HUES6 (cell line): ENCODE measurements at regions not wholly inside any gene's neighbourhood (a gene's known extent, or its start where the extent isn't known, plus 50 kb on each side); places are given as distances from the start of the nearest gene placed in this dataset.
"Not testable (repeated sequence)": the region's sequence is repeated elsewhere in the genome, so short reads cannot be mapped to it uniquely, and the experiment has no call there.

ENCODE experiments used
- H3K27ac ChIP-seq: 2 replicates; pipeline ENCODE4 v1.7.0; 2013; ENCODE audit warnings: low read depth, mild to moderate bottlenecking, low read length, inconsistent platforms
- H3K27me3 ChIP-seq: 2 replicates; pipeline ENCODE4 v1.6.1; 2013; ENCODE audit warnings: low read length; ENCODE audit not compliant: control insufficient read depth, insufficient read depth
- H3K36me3 ChIP-seq: 2 replicates; pipeline ENCODE4 v1.6.1; 2013; ENCODE audit warnings: low read length; ENCODE audit not compliant: control insufficient read depth, insufficient read depth
- H3K4me1 ChIP-seq: 2 replicates; pipeline ENCODE4 v1.6.1; 2013; ENCODE audit warnings: low read length; ENCODE audit not compliant: control insufficient read depth, insufficient read depth
- H3K4me3 ChIP-seq: 2 replicates; pipeline ENCODE4 v1.5.1; 2013; ENCODE audit warnings: low read depth, low read length
- H3K9ac ChIP-seq: one replicate; pipeline ENCODE4 v1.6.1; 2013; ENCODE audit warnings: mild to moderate bottlenecking, low read length
- H3K9me3 ChIP-seq: 2 replicates; pipeline ENCODE4 v1.6.1; 2013; ENCODE audit warnings: low read depth, low read length; ENCODE audit not compliant: control insufficient read depth, insufficient read depth

DNA sequence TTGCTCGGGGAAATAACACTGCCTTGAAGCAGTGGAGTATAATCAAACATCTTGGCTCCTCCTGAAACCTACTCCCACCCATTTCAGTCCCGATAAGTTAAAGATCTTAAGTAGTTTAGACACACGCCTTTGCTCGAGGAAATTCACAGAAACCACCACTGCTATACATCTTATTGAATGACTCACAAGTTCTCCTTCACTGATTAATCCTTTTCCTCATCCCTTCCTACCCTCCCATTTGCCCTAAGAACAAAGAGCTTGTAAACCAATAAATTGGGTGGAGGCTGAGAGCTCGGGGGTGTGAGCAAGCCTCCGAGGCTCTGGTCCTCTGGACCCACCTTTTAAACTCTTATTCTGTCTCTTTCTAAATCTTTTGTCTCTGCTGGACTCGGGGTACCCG, 86.5 kb downstream of the XCL2 start:
- H3K9ac ChIP-seq, H3K27ac ChIP-seq, H3K36me3 ChIP-seq, H3K4me1 ChIP-seq, H3K4me3 ChIP-seq, H3K27me3 ChIP-seq: not testable (repeated sequence)
- H3K9me3 ChIP-seq = peaks cover 22% of the 10 kb centered on the region

DNA sequence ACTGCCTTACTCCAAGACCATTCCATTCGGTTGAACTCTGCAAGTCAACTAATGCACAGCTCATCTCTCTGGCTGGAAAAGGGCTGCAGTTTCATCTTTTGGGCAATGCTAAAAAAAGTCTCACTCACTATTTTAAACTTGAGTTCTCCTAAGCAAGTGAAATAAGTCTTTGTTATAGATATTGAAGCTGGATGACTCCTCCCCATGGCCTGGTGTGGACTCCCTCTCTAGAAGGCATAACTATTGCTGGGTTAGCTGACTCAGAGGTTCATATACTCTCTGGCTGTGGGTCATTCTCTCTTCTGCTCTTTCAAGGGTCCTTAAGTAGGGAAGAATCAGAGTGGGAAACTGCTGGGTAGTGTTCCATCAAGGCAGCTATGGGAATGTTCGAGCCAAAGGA, 88.0 kb downstream of the XCL2 start:
- Histone ChIP-seq H3K4me1 (no peaks in the 10 kb centered on the region), H3K27me3 (no peaks in the 10 kb centered on the region), H3K27ac (no peak overlapping the region)

DNA sequence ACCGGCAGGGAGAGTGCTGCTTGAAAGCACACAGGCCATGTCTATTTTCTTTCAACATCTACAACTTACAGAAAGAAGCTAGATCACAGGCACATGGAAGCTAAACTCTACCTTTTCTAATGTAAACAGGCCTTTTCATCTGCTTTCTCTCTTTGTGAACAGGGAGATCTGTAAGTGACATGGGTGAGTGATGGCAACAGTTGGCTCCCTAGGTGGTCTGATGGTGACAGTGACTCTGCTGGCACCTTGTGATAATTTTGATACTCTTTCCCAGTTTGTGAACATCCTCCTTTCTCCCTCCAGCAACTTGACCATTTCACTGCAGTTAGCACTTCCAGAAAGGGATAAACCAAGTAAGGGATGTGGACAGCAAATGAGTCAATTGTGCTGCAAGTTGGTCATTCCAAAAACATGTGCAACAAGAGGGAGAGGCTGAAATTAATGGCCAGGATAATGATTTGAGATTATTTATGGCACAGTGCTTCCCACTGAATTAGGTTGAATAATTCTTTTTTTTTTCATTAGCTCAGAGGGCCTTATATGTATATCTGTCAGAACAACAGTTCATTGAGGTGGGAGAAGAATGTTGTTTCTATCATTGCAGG, 89.5 kb downstream of the XCL2 start:
- H3K27me3 ChIP-seq = no peaks in the 10 kb centered on the region
- no peaks in the 10 kb centered on the region for H3K4me1 ChIP-seq
- no peak overlapping the region for H3K4me3 ChIP-seq
- no peak overlapping the region for H3K27ac ChIP-seq
- no peaks in the 10 kb centered on the region for H3K36me3 ChIP-seq
- peaks cover 13% of the 10 kb centered on the region for H3K9me3 ChIP-seq
- H3K9ac ChIP-seq = no peak overlapping the region

More for the DNA sequence above, 88.0 kb downstream of the XCL2 start:
- Histone ChIP-seq H3K36me3 (no peaks in the 10 kb centered on the region), H3K4me3 (no peak overlapping the region), H3K9ac (no peak overlapping the region), H3K9me3 (peaks cover 16% of the 10 kb centered on the region)

DNA sequence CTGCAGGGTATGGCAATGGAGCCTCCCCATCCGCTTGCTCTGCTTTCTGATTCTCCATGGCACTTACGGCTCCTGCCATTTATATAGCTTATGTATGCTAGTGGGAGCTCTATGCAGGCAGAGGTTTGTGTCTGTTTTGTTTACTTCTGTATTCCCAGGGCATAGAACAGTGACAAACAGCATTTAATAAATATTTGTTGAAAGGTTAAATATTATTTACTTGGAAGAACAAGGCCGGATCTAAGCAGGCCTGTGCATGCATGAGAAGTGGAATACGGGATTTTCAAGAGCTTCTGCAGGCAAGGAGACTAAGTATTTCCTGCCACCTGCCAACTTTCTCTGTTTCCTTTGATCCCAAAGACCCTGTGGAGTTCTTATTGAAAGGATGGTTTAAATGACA, 90.7 kb downstream of the XCL2 start:
- no peak overlapping the region for H3K27ac ChIP-seq

DNA sequence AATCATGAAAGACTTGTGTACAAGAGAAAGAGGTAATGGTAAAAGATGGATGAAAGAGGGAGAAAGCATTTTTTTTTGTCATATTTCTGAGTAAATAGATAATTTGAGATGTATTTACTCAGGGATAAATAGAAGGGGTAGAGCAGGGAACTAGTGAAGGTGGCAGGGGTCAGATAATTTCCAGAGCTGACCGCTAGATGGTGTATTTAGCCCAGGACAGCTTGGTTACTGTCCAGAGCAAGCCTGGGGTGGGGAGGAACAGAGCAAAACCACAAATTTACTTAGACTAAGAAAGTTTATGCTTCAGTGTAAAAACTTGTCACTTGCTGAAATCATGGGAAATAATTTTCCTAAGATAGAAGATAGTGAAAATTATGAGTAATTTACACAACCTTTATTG, 91.5 kb downstream of the XCL2 start:
- no peaks in the 10 kb centered on the region for H3K36me3 ChIP-seq
- H3K27ac ChIP-seq = no peak overlapping the region
- no peaks in the 10 kb centered on the region for H3K27me3 ChIP-seq
- H3K4me1 ChIP-seq = no peaks in the 10 kb centered on the region
- no peak overlapping the region for H3K4me3 ChIP-seq
- H3K9me3 ChIP-seq = peaks cover 13% of the 10 kb centered on the region
- no peak overlapping the region for H3K9ac ChIP-seq

More for the DNA sequence above, 90.7 kb downstream of the XCL2 start:
- Histone ChIP-seq H3K4me1 (no peaks in the 10 kb centered on the region), H3K36me3 (no peaks in the 10 kb centered on the region), H3K27me3 (no peaks in the 10 kb centered on the region), H3K4me3 (no peak overlapping the region), H3K9me3 (peaks cover 13% of the 10 kb centered on the region), H3K9ac (no peak overlapping the region)

DNA sequence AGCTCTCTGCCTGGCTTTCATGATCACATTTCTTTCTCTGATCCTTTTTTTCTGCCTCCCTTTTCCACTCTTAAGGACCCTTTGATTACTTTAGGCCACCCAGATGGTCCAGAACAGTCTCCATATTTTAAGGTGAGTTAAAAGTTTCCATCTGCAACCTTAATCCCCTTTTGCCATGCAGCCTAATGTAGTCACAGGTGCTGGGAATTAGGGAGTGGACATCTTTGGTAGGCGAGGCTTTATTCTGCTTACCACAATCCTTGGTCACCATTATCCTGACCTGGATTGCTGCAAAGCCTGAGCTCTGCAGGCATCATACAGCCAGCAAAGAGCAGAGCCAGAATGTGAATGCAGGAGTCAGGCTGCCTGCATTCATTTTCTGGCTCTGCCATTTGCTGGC, 95.9 kb downstream of the XCL2 start:
- Histone ChIP-seq H3K36me3 (no peaks in the 10 kb centered on the region), H3K9me3 (peaks cover 5% of the 10 kb centered on the region), H3K4me3 (no peak overlapping the region), H3K9ac (no peak overlapping the region), H3K27me3 (no peaks in the 10 kb centered on the region), H3K4me1 (no peaks in the 10 kb centered on the region), H3K27ac (no peak overlapping the region)

DNA sequence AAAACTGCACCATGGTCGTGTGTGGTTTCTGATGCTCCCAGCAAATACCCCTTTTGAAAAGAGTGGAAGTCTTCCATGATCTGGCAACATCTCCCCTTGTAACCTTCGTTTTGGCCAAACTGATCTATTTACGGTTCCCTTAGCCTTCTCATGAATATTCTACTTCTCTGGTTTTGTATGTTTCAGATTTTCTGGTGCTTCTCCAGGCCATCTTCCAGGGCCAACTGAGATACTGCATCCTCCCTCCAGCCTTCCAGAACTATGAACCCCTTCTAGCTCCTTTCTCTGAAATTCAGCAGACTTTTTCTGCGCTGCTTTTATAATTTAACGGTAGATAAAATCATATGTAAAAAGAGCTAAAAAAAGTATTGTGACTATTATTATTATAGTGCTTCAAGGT, 97.7 kb downstream of the XCL2 start:
- Histone ChIP-seq H3K4me3 (no peak overlapping the region), H3K9me3 (no peaks in the 10 kb centered on the region), H3K36me3 (no peaks in the 10 kb centered on the region)

DNA sequence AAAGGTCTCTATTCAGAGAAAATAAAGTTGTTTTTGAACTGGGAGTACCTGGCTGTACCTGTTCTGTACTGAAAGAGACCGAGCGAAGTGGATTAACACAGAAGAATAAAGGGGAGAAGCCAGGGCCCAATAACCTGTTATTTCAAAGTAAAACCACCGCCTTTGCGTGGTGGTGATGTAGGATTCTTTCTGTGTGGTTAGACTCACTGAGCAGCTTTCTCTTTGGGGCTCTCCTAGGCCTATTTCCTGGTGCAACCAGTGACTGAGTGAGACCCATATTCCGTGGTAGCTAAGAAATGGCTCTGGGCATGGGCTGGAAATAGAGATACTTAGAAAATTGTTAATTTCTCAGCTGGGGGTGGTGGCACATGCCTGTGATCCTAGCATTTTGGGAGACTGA, 99.9 kb downstream of the XCL2 start:
- no peaks in the 10 kb centered on the region for H3K36me3 ChIP-seq
- H3K4me3 ChIP-seq = no peak overlapping the region
- H3K9me3 ChIP-seq = no peaks in the 10 kb centered on the region
- no peaks in the 10 kb centered on the region for H3K27me3 ChIP-seq
- no peak overlapping the region for H3K27ac ChIP-seq
- H3K9ac ChIP-seq = no peak overlapping the region
- H3K4me1 ChIP-seq = peaks cover 3% of the 10 kb centered on the region; the same call in 1 of the 2 replicates

More for the DNA sequence above, 97.7 kb downstream of the XCL2 start:
- no peak overlapping the region for H3K27ac ChIP-seq
- no peaks in the 10 kb centered on the region for H3K27me3 ChIP-seq
- H3K9ac ChIP-seq = no peak overlapping the region
- no peaks in the 10 kb centered on the region for H3K4me1 ChIP-seq

DNA sequence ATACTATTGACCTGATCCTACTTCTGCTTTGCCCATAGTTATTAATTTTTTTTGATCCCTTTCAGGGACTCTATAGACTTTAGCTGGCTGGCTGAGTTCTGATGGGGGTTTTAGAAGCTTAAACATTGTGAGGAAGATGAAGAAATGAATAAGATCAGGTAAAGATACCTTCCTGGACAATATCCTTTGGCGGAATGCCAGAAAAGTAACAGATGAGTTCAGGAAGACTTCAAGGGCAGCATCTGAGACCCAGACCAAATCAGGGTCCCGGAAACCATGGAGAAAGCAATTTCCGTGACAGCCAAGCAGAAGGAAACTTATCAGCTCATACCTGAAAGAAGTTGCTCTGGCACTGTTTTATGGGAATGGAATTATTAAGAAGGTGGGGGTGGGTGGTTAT, 100.4 kb downstream of the XCL2 start:
- H3K27me3 ChIP-seq = no peaks in the 10 kb centered on the region
- peaks cover 3% of the 10 kb centered on the region; the same call in 1 of the 2 replicates for H3K4me1 ChIP-seq
- H3K36me3 ChIP-seq = no peaks in the 10 kb centered on the region
- no peak overlapping the region for H3K4me3 ChIP-seq
- H3K9me3 ChIP-seq = no peaks in the 10 kb centered on the region
- H3K9ac ChIP-seq = no peak overlapping the region
- H3K27ac ChIP-seq = no peak overlapping the region

DNA sequence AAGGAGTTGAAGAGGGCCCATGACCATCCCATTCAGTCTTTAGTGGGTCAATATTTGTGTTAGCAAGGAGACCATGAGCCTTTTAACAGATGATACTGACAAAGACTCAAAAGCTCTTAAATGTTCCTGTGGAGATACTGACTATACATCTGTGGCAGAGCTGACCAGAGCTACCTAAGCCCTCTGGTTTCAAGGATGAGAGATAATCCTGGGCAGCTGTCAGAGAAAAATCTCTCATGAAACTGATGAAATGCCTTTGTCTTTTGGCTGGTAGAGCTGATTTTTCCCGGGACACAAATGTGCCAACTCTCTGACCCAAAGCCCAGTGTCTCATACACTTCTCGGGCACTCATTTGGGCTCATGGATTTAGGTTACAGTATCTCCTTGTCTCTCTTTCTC, 100.9 kb downstream of the XCL2 start:
- Histone ChIP-seq H3K9me3 (no peaks in the 10 kb centered on the region), H3K27ac (no peak overlapping the region), H3K9ac (no peak overlapping the region), H3K27me3 (no peaks in the 10 kb centered on the region), H3K4me3 (no peak overlapping the region), H3K36me3 (no peaks in the 10 kb centered on the region), H3K4me1 (peaks cover 3% of the 10 kb centered on the region; the same call in 1 of the 2 replicates)

DNA sequence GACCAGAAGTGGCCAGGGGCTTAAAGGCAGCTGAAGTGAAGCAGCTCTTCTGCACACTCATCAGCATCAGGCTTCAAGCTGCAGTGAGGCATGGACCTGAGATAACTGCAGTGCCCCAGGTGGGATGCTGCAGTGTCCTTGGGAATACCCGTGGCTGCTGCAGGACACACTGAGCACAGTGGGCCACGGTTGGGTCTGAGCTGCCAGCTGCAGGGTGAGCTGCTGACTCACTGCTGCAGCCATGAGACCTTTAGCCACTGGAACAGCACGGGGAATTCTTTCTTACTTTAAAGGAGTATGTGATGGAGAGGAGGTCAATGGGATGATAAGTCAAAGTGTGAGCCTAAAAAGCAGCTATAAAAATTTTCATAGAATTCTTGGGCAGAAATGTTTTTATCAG, 102.1 kb downstream of the XCL2 start:
- Histone ChIP-seq H3K4me3 (no peak overlapping the region), H3K9ac (no peak overlapping the region), H3K36me3 (no peaks in the 10 kb centered on the region), H3K4me1 (peaks cover 3% of the 10 kb centered on the region; the same call in 1 of the 2 replicates), H3K9me3 (no peaks in the 10 kb centered on the region), H3K27me3 (no peaks in the 10 kb centered on the region), H3K27ac (no peak overlapping the region)
